ENCODE measurements at regions not wholly inside any gene's neighbourhood (a gene's known extent, or its start where the extent isn't known, plus 50 kb on each side); places are given as distances from the start of the nearest gene placed in this dataset.

DNA sequence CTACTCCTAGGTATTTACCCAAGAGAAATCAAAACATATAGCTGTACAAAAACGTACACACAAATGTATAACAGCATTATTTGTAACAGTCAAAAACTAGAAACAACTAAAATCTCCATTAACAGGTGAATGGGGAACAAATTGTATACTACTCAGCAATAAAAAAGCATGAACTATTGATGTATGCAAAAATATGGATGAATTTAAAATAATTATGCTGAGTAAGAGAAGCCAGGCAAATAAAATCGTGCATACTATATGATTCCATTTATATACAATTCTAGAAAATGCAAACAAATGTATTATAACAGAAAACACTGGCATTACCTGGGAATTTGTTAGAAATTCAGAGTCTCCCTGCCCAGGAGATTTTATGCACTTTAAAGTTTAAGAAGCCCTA is 150.1 kb downstream of the GDAP2 start:
- no peak overlapping the region for H3K4me3 ChIP-seq (ENCODE audit: low read length)
- H3K9me3 ChIP-seq (ENCODE audit: control insufficient read depth, low read depth, low read length): no peaks in the 10 kb centered on the region
- no peaks in the 10 kb centered on the region for H3K4me1 ChIP-seq (ENCODE audit: control insufficient read depth, insufficient read depth, low read length)
- DNase-seq: no peak
- no peak overlapping the region for H3K27ac ChIP-seq (ENCODE audit: low read length)
- peaks cover 8% of the 10 kb centered on the region for H3K27me3 ChIP-seq (ENCODE audit: control insufficient read depth, insufficient read depth, low read length)
- 80% methylated on average over 2 of the region's 2 CpGs for WGBS (ENCODE audit: insufficient coverage, low lambda C conversion rate)
- no peaks in the 10 kb centered on the region for H3K36me3 ChIP-seq (ENCODE audit: control insufficient read depth, insufficient read depth, low read length)

GRCh38 chr1:117780687-117781475 is 148.5 kb downstream of the GDAP2 start:
- WGBS (ENCODE audit: insufficient coverage, low lambda C conversion rate): no CpG with 5 or more reads among the region's 5 CpGs
- Histone ChIP-seq H3K27me3 (ENCODE audit: control insufficient read depth, insufficient read depth, low read length) (peaks cover 8% of the 10 kb centered on the region), H3K4me1 (ENCODE audit: control insufficient read depth, insufficient read depth, low read length) (no peaks in the 10 kb centered on the region), H3K27ac (ENCODE audit: low read length) (no peak overlapping the region), H3K4me3 (ENCODE audit: low read length) (no peak overlapping the region), H3K9me3 (ENCODE audit: control insufficient read depth, low read depth, low read length) (no peaks in the 10 kb centered on the region), H3K36me3 (ENCODE audit: control insufficient read depth, insufficient read depth, low read length) (no peaks in the 10 kb centered on the region)
- DNase-seq: peak in 1 of 2 donors; percentile 6

- DNase-seq: no peak
- no peak overlapping the region for H3K27ac ChIP-seq (ENCODE audit: low read length)
- 31% methylated on average over 3 of the region's 4 CpGs for WGBS (ENCODE audit: insufficient coverage, low lambda C conversion rate)
- no peaks in the 10 kb centered on the region for H3K36me3 ChIP-seq (ENCODE audit: control insufficient read depth, insufficient read depth, low read length)
- H3K9me3 ChIP-seq (ENCODE audit: control insufficient read depth, low read depth, low read length): no peaks in the 10 kb centered on the region
- H3K27me3 ChIP-seq (ENCODE audit: control insufficient read depth, insufficient read depth, low read length): peaks cover 8% of the 10 kb centered on the region
- H3K4me3 ChIP-seq (ENCODE audit: low read length): no peak overlapping the region
- H3K4me1 ChIP-seq (ENCODE audit: control insufficient read depth, insufficient read depth, low read length): no peaks in the 10 kb centered on the region
These were observed 147.4 kb downstream of the GDAP2 start for GRCh38 chr1:117782056-117782455.

GRCh38 chr1:117783606-117784396 is 145.6 kb downstream of the GDAP2 start:
- Histone ChIP-seq H3K36me3 (ENCODE audit: control insufficient read depth, insufficient read depth, low read length) (no peaks in the 10 kb centered on the region), H3K27ac (ENCODE audit: low read length) (no peak overlapping the region), H3K4me1 (ENCODE audit: control insufficient read depth, insufficient read depth, low read length) (no peaks in the 10 kb centered on the region), H3K9me3 (ENCODE audit: control insufficient read depth, low read depth, low read length) (no peaks in the 10 kb centered on the region), H3K27me3 (ENCODE audit: control insufficient read depth, insufficient read depth, low read length) (peaks cover 11% of the 10 kb centered on the region), H3K4me3 (ENCODE audit: low read length) (no peak overlapping the region)
- no peak for DNase-seq
- WGBS (ENCODE audit: insufficient coverage, low lambda C conversion rate): no CpG with 5 or more reads among the region's 4 CpGs

DNA sequence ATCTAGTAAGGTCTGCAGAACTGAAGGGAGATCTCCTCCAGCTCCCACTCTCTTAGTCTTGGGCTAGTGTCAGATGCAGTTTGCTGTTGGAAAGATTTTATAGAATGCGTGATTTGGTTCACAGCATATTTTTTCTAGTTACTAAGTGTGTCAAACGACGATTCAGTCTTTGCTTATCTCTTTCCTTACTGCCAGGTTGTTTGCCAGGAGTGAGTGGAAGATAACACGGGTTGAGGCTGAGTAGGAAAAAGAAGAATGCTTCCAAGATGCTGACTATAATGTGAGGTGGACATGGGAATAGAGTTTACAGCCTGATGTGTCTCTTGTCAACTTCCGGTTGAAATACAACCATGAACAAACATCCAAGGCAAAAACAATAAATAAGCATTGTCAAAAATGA is 141.4 kb downstream of the GDAP2 start:
- no peaks in the 10 kb centered on the region for H3K9me3 ChIP-seq (ENCODE audit: control insufficient read depth, low read depth, low read length)
- H3K4me1 ChIP-seq (ENCODE audit: control insufficient read depth, insufficient read depth, low read length): no peaks in the 10 kb centered on the region
- no peak for DNase-seq
- peaks cover 5% of the 10 kb centered on the region for H3K27me3 ChIP-seq (ENCODE audit: control insufficient read depth, insufficient read depth, low read length)
- WGBS (ENCODE audit: insufficient coverage, low lambda C conversion rate): 33% methylated on average over 1 of the region's 5 CpGs
- no peak overlapping the region for H3K4me3 ChIP-seq (ENCODE audit: low read length)
- no peak overlapping the region for H3K27ac ChIP-seq (ENCODE audit: low read length)
- no peaks in the 10 kb centered on the region for H3K36me3 ChIP-seq (ENCODE audit: control insufficient read depth, insufficient read depth, low read length)

DNA sequence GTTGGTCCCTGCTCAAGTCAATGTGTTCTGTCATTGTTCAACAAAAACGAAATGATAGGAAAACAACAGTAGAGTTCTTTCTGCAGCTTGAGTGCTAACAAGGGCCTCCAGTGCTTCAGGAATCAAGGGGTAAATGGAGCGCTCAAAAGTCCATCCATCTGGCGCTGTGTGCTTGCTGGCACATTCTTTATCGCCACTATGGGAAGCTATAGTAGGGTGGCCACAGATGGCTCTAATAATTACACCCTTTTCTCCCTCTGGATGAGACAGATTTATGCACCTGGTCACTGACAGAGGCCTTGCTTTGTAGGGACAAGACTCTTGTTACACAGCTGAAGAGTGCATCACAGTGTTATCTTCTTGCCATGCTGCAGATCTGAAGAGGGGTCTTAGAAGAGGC is 136.0 kb downstream of the GDAP2 start:
- Histone ChIP-seq H3K27ac (ENCODE audit: low read length) (no peak overlapping the region), H3K36me3 (ENCODE audit: control insufficient read depth, insufficient read depth, low read length) (no peaks in the 10 kb centered on the region), H3K27me3 (ENCODE audit: control insufficient read depth, insufficient read depth, low read length) (no peaks in the 10 kb centered on the region), H3K4me3 (ENCODE audit: low read length) (no peak overlapping the region), H3K9me3 (ENCODE audit: control insufficient read depth, low read depth, low read length) (no peaks in the 10 kb centered on the region), H3K4me1 (ENCODE audit: control insufficient read depth, insufficient read depth, low read length) (no peaks in the 10 kb centered on the region)
- DNase-seq: no peak
- no CpG with 5 or more reads among the region's 4 CpGs for WGBS (ENCODE audit: insufficient coverage, low lambda C conversion rate)

- no CpG with 5 or more reads among the region's 1 CpG for WGBS (ENCODE audit: insufficient coverage, low lambda C conversion rate)
- Histone ChIP-seq H3K36me3 (ENCODE audit: control insufficient read depth, insufficient read depth, low read length) (no peaks in the 10 kb centered on the region), H3K27ac (ENCODE audit: low read length) (no peak overlapping the region), H3K27me3 (ENCODE audit: control insufficient read depth, insufficient read depth, low read length) (no peaks in the 10 kb centered on the region), H3K9me3 (ENCODE audit: control insufficient read depth, low read depth, low read length) (no peaks in the 10 kb centered on the region), H3K4me3 (ENCODE audit: low read length) (no peak overlapping the region), H3K4me1 (ENCODE audit: control insufficient read depth, insufficient read depth, low read length) (no peaks in the 10 kb centered on the region)
- DNase-seq: no peak
These were observed 135.3 kb downstream of the GDAP2 start for GRCh38 chr1:117794073-117794472.

DNA sequence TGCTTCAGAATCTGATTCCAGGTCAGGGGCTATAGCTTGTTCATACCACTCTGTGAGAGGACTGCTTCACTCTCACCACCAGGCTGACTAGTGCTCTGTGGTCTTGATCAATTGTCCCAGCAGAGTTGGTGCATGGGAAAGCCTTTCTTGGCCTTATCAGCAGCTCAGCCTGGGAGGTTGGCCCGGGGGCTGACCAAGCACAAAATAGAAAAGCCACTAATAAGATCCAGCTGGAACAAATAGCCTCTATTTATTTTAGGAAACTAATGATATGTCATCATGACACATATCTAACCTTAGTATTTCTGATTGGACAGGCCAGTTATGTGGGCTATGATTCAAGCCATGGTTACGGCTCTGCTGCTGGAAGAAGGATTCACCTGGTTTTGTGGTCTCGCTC is 134.2 kb downstream of the GDAP2 start:
- no peaks in the 10 kb centered on the region for H3K36me3 ChIP-seq (ENCODE audit: control insufficient read depth, insufficient read depth, low read length)
- no peaks in the 10 kb centered on the region for H3K4me1 ChIP-seq (ENCODE audit: control insufficient read depth, insufficient read depth, low read length)
- DNase-seq: no peak
- WGBS (ENCODE audit: insufficient coverage, low lambda C conversion rate): no CpG with 5 or more reads among the region's 3 CpGs
- no peaks in the 10 kb centered on the region for H3K27me3 ChIP-seq (ENCODE audit: control insufficient read depth, insufficient read depth, low read length)
- no peaks in the 10 kb centered on the region for H3K9me3 ChIP-seq (ENCODE audit: control insufficient read depth, low read depth, low read length)
- no peak overlapping the region for H3K27ac ChIP-seq (ENCODE audit: low read length)
- no peak overlapping the region for H3K4me3 ChIP-seq (ENCODE audit: low read length)

DNA sequence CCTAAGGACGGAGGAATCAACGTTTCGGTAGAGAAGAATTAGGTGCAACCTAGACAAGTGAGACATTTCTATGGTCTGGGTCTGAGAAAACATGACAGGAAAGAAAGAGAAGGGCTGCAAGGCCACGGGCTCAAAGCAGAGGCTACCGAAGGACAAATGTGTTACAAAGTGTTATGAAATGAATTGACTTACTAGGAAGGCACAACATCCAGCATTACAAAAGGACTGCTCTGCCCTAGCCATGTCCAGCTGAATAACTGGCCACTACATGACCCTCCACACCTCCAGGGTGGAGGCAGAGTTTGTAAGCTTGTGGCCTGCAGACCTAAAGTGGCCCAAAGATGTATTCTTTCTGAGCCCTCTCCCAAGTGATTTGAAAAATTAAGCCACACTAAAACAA is 133.6 kb downstream of the GDAP2 start:
- no peak for DNase-seq
- Histone ChIP-seq H3K4me1 (ENCODE audit: control insufficient read depth, insufficient read depth, low read length) (no peaks in the 10 kb centered on the region), H3K4me3 (ENCODE audit: low read length) (no peak overlapping the region), H3K36me3 (ENCODE audit: control insufficient read depth, insufficient read depth, low read length) (no peaks in the 10 kb centered on the region), H3K27ac (ENCODE audit: low read length) (no peak overlapping the region), H3K27me3 (ENCODE audit: control insufficient read depth, insufficient read depth, low read length) (no peaks in the 10 kb centered on the region), H3K9me3 (ENCODE audit: control insufficient read depth, low read depth, low read length) (no peaks in the 10 kb centered on the region)
- WGBS (ENCODE audit: insufficient coverage, low lambda C conversion rate): 100% methylated on average over 3 of the region's 5 CpGs

DNA sequence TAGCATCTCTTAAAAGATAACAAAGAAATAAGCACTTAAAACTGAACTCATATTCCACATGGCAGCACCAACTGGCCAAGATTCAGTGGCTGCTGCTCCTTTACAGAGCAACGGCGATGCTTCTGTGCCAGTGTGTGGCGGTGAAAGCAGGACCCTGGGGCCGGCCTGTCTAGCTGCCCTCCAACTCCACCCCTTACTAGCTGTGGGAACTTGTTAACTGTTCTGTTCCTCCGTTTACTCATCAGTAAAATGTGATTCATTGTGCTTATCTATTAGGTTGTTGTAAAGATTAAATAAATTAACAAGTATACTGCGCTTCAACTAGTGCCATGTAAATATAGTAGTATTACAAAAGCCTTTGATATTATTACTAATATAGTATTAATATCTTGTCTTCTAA is 133.2 kb downstream of the GDAP2 start:
- no peaks in the 10 kb centered on the region for H3K36me3 ChIP-seq (ENCODE audit: control insufficient read depth, insufficient read depth, low read length)
- no peak overlapping the region for H3K4me3 ChIP-seq (ENCODE audit: low read length)
- no peak for DNase-seq
- no CpG with 5 or more reads among the region's 6 CpGs for WGBS (ENCODE audit: insufficient coverage, low lambda C conversion rate)
- no peaks in the 10 kb centered on the region for H3K4me1 ChIP-seq (ENCODE audit: control insufficient read depth, insufficient read depth, low read length)
- no peak overlapping the region for H3K27ac ChIP-seq (ENCODE audit: low read length)
- H3K27me3 ChIP-seq (ENCODE audit: control insufficient read depth, insufficient read depth, low read length): no peaks in the 10 kb centered on the region
- H3K9me3 ChIP-seq (ENCODE audit: control insufficient read depth, low read depth, low read length): no peaks in the 10 kb centered on the region

All from large intestine (tissue), 3 donors.